ENCODE measurements at regions not wholly inside any gene's neighbourhood (a gene's known extent, or its start where the extent isn't known, plus 50 kb on each side); places are given as distances from the start of the nearest gene placed in this dataset.
"Not testable (repeated sequence)": the region's sequence is repeated elsewhere in the genome, so short reads cannot be mapped to it uniquely, and the experiment has no call there.

- Histone ChIP-seq H3K27ac (no peak overlapping the region), H3K27me3 (peaks cover 0 to 15% (median 3%) of the 10 kb centered on the region in 9 donors), H3K4me3 (no peak overlapping the region), H3K4me1 (no peaks in the 10 kb centered on the region), H3K9me3 (no peaks in the 10 kb centered on the region), H3K36me3 (no peaks in the 10 kb centered on the region)
- no peak for TF ChIP-seq CTCF (IDR thresholded peaks at IDR 0.05)
- TF ChIP-seq POLR2A (IDR thresholded peaks at IDR 0.05) = no peak
- ATAC-seq = no peak
- DNase-seq = no peak
- intact Hi-C loops (cut with DNase I) = no loop called here
- 81 to 85% (median 83%) methylated on average over 19 of the region's 19 CpGs for WGBS, 4 donors
Measured at GRCh38 chr10:2899246-2899951, 167.9 kb upstream of the PFKP start.

- Histone ChIP-seq H3K9me3 (no peaks in the 10 kb centered on the region), H3K27me3 (peaks cover 0 to 8% (median 0%) of the 10 kb centered on the region in 9 donors), H3K4me1 (no peaks in the 10 kb centered on the region), H3K36me3 (no peaks in the 10 kb centered on the region), H3K27ac (no peak overlapping the region), H3K4me3 (no peak overlapping the region)
- intact Hi-C loops (cut with DNase I) = no loop called here
- ATAC-seq (no peak), DNase-seq (no peak)
- WGBS, 4 donors = 73 to 90% (median 87%) methylated on average over 2 to 6 of the region's 6 CpGs
- TF ChIP-seq CTCF (IDR thresholded peaks at IDR 0.05) (no peak), POLR2A (IDR thresholded peaks at IDR 0.05) (no peak)
Measured at GRCh38 chr10:2898509-2898860, 168.9 kb upstream of the PFKP start.

GRCh38 chr10:2897619-2898508 lies 169.5 kb upstream of the PFKP start:
- ATAC-seq (peak in 2 of 4 donors; percentile 30 to 44), DNase-seq (no peak)
- no peaks in the 10 kb centered on the region for H3K36me3 ChIP-seq
- no peak overlapping the region for H3K27ac ChIP-seq
- no peaks in the 10 kb centered on the region for H3K4me1 ChIP-seq
- 64 to 71% (median 66%) methylated on average over 13 of the region's 13 CpGs for WGBS, 4 donors
- no peak overlapping the region for H3K4me3 ChIP-seq
- H3K9me3 ChIP-seq = no peaks in the 10 kb centered on the region
- peaks cover 0 to 3% (median 0%) of the 10 kb centered on the region in 9 donors for H3K27me3 ChIP-seq
- intact Hi-C loops (cut with DNase I) = no loop called here
- TF ChIP-seq POLR2A (IDR thresholded peaks at IDR 0.05) (no peak), CTCF (IDR thresholded peaks at IDR 0.05) (no peak)

- H3K4me1 ChIP-seq; H3K4me3 ChIP-seq; H3K9me3 ChIP-seq; H3K36me3 ChIP-seq; H3K27me3 ChIP-seq; H3K27ac ChIP-seq; DNase-seq; intact Hi-C loops (cut with DNase I); ATAC-seq: not testable (repeated sequence)
- 93 to 96% (median 94%) methylated on average over 1 of the region's 1 CpG for WGBS, 4 donors
Measured at GRCh38 chr10:2896334-2896733, 171.0 kb upstream of the PFKP start.
